Activated B cell treated with CpG ODN at 0.5 μM for 24 hours (primary cell): ENCODE measurements at regions not wholly inside any gene's neighbourhood (a gene's known extent, or its start where the extent isn't known, plus 50 kb on each side); places are given as distances from the start of the nearest gene placed in this dataset.

Source experiments
- ATAC-seq: fragments of 200-7000 bp; cut with Tn5 transposase; one replicate; pipeline ENCODE4 v1.10.0; 2021; ENCODE audit warnings: low read depth, mild to moderate bottlenecking, moderate library complexity
- CTCF ChIA-PET: fragments of 350-600 bp; sonication (Branson Sonifier 250); formaldehyde crosslinking; loops from one replicate; lab custom pipeline; 2021; ENCODE audit warnings: antibody characterized with exemption; lab: Charles Lee
- POLR2A ChIA-PET: fragments of 350-600 bp; sonication (Branson Sonifier 250); formaldehyde crosslinking; loops from one replicate; lab custom pipeline; 2021; ENCODE audit warnings: antibody characterized with exemption; lab: Charles Lee
- DNase-seq: peaks from one replicate; pipeline ENCODE4 v3.0.0; 2022
- H3K27ac Mint-ChIP-seq: one replicate; pipeline ENCODE4 v1.8.0; 2020; ENCODE audit warnings: mixed read lengths
- H3K27me3 Mint-ChIP-seq: one replicate; pipeline ENCODE4 v1.8.0; 2021; ENCODE audit warnings: mixed read lengths
- H3K36me3 Mint-ChIP-seq: one replicate; pipeline ENCODE4 v1.8.0; 2021; ENCODE audit warnings: low read depth, mixed read lengths
- H3K4me1 Mint-ChIP-seq: one replicate; pipeline ENCODE4 v1.8.0; 2021; ENCODE audit warnings: mixed read lengths
- H3K4me3 Mint-ChIP-seq: one replicate; pipeline ENCODE4 v1.8.0; 2020; ENCODE audit warnings: mild to moderate bottlenecking, mixed read lengths
- H3K9me3 Mint-ChIP-seq: one replicate; pipeline ENCODE4 v1.8.0; 2020; ENCODE audit warnings: mixed read lengths
- intact Hi-C: fragments of 100-400 bp; cut with micrococcal nuclease; formaldehyde crosslinking; loops from one replicate; pipeline ENCODE4 v1.15.1; 2024
- TF ChIP-seq, protein P1 (sequence below): fragments of 200-600 bp; IDR thresholded peaks from one replicate; pipeline ENCODE4 v1.8.0; 2022; ENCODE audit warnings: antibody characterized with exemption, mild to moderate bottlenecking

DNA sequence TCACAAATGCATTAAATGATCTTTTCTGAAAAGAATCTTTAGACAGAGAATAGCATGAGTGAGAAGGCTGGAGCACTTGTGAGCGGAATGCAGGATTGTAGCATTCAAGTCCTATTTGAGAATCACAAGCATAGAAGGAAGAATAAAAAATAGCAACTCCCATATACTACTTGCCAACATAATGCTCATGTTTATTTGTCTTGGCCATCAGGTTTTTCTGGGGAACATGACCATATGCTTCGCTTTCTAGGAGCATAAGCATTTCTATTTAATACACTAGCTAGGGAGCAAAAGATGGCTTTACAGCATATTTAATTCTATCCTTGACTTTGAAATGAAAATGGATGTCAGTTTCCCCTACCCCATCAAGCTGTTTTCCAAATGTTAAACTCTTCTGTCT, 170.3 kb upstream of the MITF start:
- POLR2A ChIA-PET = no interaction called here
- H3K36me3 Mint-ChIP-seq = no peaks in the 10 kb centered on the region

DNA sequence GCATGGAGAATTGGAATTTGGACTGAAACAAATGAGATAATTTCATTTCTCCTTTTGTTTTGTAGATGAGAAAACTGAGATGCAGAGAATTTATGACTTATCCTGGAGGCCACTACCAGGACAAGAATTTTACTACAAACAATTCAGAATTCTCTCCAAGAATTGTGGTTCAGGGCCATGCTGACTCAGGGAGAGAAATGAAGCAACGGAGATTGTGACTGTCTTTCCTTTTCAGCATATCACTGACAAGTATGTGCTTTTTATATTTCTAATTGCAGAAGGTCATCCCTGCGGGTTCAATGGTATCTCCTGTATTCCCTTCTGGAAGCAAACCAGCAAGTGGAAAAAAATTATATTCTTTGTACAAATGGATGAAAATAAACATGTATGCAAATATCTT, 170.8 kb upstream of the MITF start:
- ChIA-PET POLR2A (no interaction called here), CTCF (no interaction called here)
- intact Hi-C loops = no loop called here
- TF ChIP-seq, protein P1, sequence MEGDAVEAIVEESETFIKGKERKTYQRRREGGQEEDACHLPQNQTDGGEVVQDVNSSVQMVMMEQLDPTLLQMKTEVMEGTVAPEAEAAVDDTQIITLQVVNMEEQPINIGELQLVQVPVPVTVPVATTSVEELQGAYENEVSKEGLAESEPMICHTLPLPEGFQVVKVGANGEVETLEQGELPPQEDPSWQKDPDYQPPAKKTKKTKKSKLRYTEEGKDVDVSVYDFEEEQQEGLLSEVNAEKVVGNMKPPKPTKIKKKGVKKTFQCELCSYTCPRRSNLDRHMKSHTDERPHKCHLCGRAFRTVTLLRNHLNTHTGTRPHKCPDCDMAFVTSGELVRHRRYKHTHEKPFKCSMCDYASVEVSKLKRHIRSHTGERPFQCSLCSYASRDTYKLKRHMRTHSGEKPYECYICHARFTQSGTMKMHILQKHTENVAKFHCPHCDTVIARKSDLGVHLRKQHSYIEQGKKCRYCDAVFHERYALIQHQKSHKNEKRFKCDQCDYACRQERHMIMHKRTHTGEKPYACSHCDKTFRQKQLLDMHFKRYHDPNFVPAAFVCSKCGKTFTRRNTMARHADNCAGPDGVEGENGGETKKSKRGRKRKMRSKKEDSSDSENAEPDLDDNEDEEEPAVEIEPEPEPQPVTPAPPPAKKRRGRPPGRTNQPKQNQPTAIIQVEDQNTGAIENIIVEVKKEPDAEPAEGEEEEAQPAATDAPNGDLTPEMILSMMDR = no peak
- Mint-ChIP-seq H3K27ac (no peak overlapping the region), H3K4me3 (no peak overlapping the region), H3K27me3 (no peaks in the 10 kb centered on the region), H3K9me3 (no peaks in the 10 kb centered on the region), H3K4me1 (no peaks in the 10 kb centered on the region), H3K36me3 (no peaks in the 10 kb centered on the region)
- DNase-seq (no peak), ATAC-seq (no peak)

More for the DNA sequence above, 170.3 kb upstream of the MITF start:
- Mint-ChIP-seq H3K27ac (no peak overlapping the region), H3K4me3 (no peak overlapping the region), H3K9me3 (no peaks in the 10 kb centered on the region), H3K4me1 (no peaks in the 10 kb centered on the region), H3K27me3 (no peaks in the 10 kb centered on the region)
- ATAC-seq = no peak
- CTCF ChIA-PET = no interaction called here
- TF ChIP-seq, protein P1 = no peak
- no peak for DNase-seq
- intact Hi-C loops = no loop called here

DNA sequence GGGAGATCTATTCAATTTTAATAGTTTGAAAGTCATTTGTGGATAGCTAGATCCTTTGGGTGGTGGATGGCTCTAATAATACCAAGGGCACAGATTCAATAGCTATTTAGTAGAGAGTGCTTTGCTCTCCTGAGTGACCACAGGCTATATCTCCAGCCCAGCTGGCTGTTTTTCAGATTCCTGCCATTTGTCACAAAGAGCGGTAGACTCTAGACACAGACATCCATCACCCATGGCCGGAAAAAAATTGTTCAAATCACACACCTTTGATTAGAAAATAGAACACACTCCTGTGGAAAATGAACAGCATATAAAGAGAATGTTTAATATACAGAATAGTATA, 171.6 kb upstream of the MITF start:
- ATAC-seq = no peak
- no peaks in the 10 kb centered on the region for H3K27me3 Mint-ChIP-seq
- intact Hi-C loops = no loop called here

DNA sequence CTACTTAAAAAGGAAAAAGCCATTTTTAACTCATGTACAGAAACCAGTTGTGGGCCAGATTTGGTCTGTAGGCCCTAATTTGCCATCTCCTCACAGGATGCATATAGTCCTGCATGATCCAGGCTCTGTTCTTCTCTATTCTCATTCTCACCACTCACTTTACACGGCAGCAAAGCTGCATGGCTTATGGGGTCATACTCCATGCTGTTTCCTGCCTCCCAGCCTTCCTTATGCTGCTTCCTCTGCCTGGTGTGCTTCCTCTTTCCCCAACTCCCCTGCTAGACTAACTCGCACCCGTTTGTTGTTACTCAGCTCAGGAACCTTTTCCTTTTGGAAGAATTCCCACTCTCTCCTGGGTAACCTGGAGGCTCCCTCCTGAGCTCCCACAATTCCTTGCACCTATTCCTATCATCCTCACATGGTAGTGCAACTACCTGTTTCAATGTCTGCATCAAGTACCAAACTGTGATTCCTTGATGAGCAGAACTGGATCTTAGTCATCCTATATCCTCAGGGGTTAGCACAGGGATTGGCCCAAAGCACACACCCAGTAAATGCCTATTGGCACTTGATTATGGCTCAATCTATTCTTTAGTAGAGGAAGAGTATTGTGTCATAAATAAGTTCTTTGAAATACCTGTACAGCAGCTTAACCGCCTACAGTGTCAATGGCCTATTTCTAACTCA, 172.1 kb upstream of the MITF start:
- intact Hi-C loops = no loop called here
- Mint-ChIP-seq H3K4me1 (no peaks in the 10 kb centered on the region), H3K36me3 (no peaks in the 10 kb centered on the region), H3K27ac (no peak overlapping the region), H3K4me3 (no peak overlapping the region), H3K9me3 (no peaks in the 10 kb centered on the region), H3K27me3 (no peaks in the 10 kb centered on the region)
- POLR2A ChIA-PET = no interaction called here
- TF ChIP-seq, protein P1 = no peak
- CTCF ChIA-PET = no interaction called here
- DNase-seq (no peak), ATAC-seq (no peak)

More for the DNA sequence above, 171.6 kb upstream of the MITF start:
- TF ChIP-seq, protein P1 = no peak
- POLR2A ChIA-PET = no interaction called here
- no peak overlapping the region for H3K27ac Mint-ChIP-seq
- H3K4me3 Mint-ChIP-seq = no peak overlapping the region
- CTCF ChIA-PET = no interaction called here
- no peak for DNase-seq
- no peaks in the 10 kb centered on the region for H3K36me3 Mint-ChIP-seq
- H3K4me1 Mint-ChIP-seq = no peaks in the 10 kb centered on the region
- no peaks in the 10 kb centered on the region for H3K9me3 Mint-ChIP-seq

DNA sequence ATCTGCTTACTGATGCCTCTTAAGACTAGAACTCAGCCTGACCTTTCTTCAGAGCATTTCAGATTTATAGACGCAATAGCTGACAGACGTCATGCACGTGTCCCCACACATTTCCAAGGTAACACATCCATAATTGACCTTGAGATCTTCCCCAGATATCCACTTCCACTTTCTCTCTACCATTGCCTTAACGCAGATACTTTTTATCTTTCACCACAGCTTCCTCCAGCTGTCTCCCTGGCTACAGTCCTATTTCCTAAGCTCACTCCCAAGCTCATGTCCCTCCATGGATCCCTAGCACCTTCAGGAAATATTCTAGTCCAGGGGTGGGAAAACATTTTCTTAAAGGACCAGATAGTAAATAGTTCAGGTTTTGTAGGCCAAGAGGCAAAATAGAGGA, 173.0 kb upstream of the MITF start:
- Mint-ChIP-seq H3K36me3 (no peaks in the 10 kb centered on the region), H3K4me1 (no peaks in the 10 kb centered on the region), H3K4me3 (no peak overlapping the region), H3K27me3 (no peaks in the 10 kb centered on the region), H3K27ac (no peak overlapping the region), H3K9me3 (no peaks in the 10 kb centered on the region)
- ChIA-PET POLR2A (no interaction called here), CTCF (no interaction called here)
- intact Hi-C loops = no loop called here
- ATAC-seq (no peak), DNase-seq (no peak)
- TF ChIP-seq, protein P1 = no peak
